Adrenal gland (tissue), 9 donors: ENCODE measurements at regions not wholly inside any gene's neighbourhood (a gene's known extent, or its start where the extent isn't known, plus 50 kb on each side); places are given as distances from the start of the nearest gene placed in this dataset.

ENCODE experiments used
- DNase-seq, 7 donors: peaks; one replicate each; pipeline ENCODE4 v3.0.0-alpha.2; 2019 to 2020
- H3K27ac ChIP-seq, 5 donors: fragments of 200-600 bp; sonication (generic) in 4 of 5; 1 replicate in 3 of 5; 2 replicates in 2 of 5; pipeline versions ENCODE4 v1.5.1 to v1.8.0; 2016 to 2020; ENCODE audit warnings: mild to moderate bottlenecking in 1 of 5
- H3K27me3 ChIP-seq: fragments of 200-600 bp; 2 replicates; pipeline ENCODE4 v1.8.0; 2021
- H3K36me3 ChIP-seq, 2 donors: fragments of 200-600 bp; replicated peaks in 1 of 2; 1 replicate in 1 of 2; 2 replicates in 1 of 2; pipeline versions ENCODE4 v1.5.1 to v1.8.0; 2018 to 2022
- H3K4me1 ChIP-seq, 2 donors: fragments of 200-600 bp; replicated peaks in 1 of 2; 1 replicate in 1 of 2; 2 replicates in 1 of 2; pipeline versions ENCODE4 v1.5.1 to v1.8.0; 2018 to 2021
- H3K4me3 ChIP-seq, 4 donors: fragments of 200-600 bp; sonication (generic) in 3 of 4; one replicate each; pipeline ENCODE4 v1.5.1; 2016 to 2018
- H3K9me3 ChIP-seq, 3 donors: fragments of 200-600 bp; sonication (generic) in 1 of 3; replicated peaks in 1 of 3; 1 replicate in 2 of 3; 2 replicates in 1 of 3; pipeline versions ENCODE4 v1.5.1 to v1.8.0; 2016 to 2021
- CTCF ChIP-seq, 6 experiments: fragments of 450-650 bp in 4 of 6; fragments of 200-600 bp in 2 of 6; sonication (generic) in 1 of 6; IDR thresholded peaks; 1 replicate in 5 of 6; 2 replicates in 1 of 6; pipeline versions ENCODE4 v1.5.1 to v1.8.0; 2016 to 2021; ENCODE audit warnings: antibody characterized with exemption in 6 of 6, mild to moderate bottlenecking in 2 of 6, moderate library complexity in 1 of 6
- POLR2A ChIP-seq, 2 donors: fragments of 450-650 bp; IDR thresholded peaks; one replicate each; pipeline ENCODE4 v1.6.1; 2017; ENCODE audit warnings: antibody characterized with exemption in 2 of 2, mild to moderate bottlenecking in 2 of 2, moderate library complexity in 1 of 2
- WGBS, 4 donors: extraction: QIAGEN DNeasy Blood & Tissue Kit in 2 of 4; methylation state at CpG; one replicate each; pipeline versions ENCODE4 v1.1.5 to v1.1.7; 2013 to 2017; 5-methylcytosine and 5-hydroxymethylcytosine counted together
- intact Hi-C, 2 donors: fragments of 100-400 bp; cut with DNase I; formaldehyde crosslinking; loops; one replicate each; pipeline versions ENCODE4 v1.14.1 to v1.15.0; 2022 to 2023
- donor health status: healthy with polysubstance abuse.
- donor health status: Bipolar disorder and iron deficiency.
- donor health status: DM: yes; HTN: yes; CAD: no.
- donor health status: DM: no; HTN: no; CAD: no.
- donor health status: DM: no; HTN: no; CAD: no.

- intact Hi-C loops: no loop called here
- no peaks in the 10 kb centered on the region for H3K27me3 ChIP-seq
- no peaks in the 10 kb centered on the region for H3K9me3 ChIP-seq
- DNase-seq: no peak
- H3K27ac ChIP-seq: no peak overlapping the region
- TF ChIP-seq POLR2A (IDR thresholded peaks at IDR 0.05): no peak
- no peak for TF ChIP-seq CTCF (IDR thresholded peaks at IDR 0.05)
- no peaks in the 10 kb centered on the region for H3K36me3 ChIP-seq
- 52 to 80% (median 77%) methylated on average over 5 of the region's 5 CpGs for WGBS, 4 donors
- no peaks in the 10 kb centered on the region for H3K4me1 ChIP-seq
- no peak overlapping the region for H3K4me3 ChIP-seq
Measured at GRCh38 chr6:1203546-1203945, 108.4 kb upstream of the FOXQ1 start.

- 64 to 70% (median 69%) methylated on average over 7 of the region's 7 CpGs for WGBS, 4 donors
- DNase-seq: no peak
- intact Hi-C loops: no loop called here
- no peaks in the 10 kb centered on the region for H3K27me3 ChIP-seq
- H3K36me3 ChIP-seq: no peaks in the 10 kb centered on the region
- no peak overlapping the region for H3K4me3 ChIP-seq
- H3K4me1 ChIP-seq: no peaks in the 10 kb centered on the region
- TF ChIP-seq CTCF (IDR thresholded peaks at IDR 0.05) (no peak), POLR2A (IDR thresholded peaks at IDR 0.05) (no peak)
- no peak overlapping the region for H3K27ac ChIP-seq
- H3K9me3 ChIP-seq: no peaks in the 10 kb centered on the region
Measured at GRCh38 chr6:1202201-1202600, 109.7 kb upstream of the FOXQ1 start.

- DNase-seq: no peak
- intact Hi-C loops: no loop called here
- Histone ChIP-seq H3K27me3 (no peaks in the 10 kb centered on the region), H3K27ac (no peak overlapping the region), H3K36me3 (no peaks in the 10 kb centered on the region), H3K9me3 (no peaks in the 10 kb centered on the region), H3K4me3 (no peak overlapping the region), H3K4me1 (no peaks in the 10 kb centered on the region)
- 81 to 83% (median 82%) methylated on average over 8 to 9 of the region's 9 CpGs for WGBS, 4 donors
- no peak for TF ChIP-seq CTCF (IDR thresholded peaks at IDR 0.05)
- TF ChIP-seq POLR2A (IDR thresholded peaks at IDR 0.05): no peak
Measured at GRCh38 chr6:1201547-1202200, 110.2 kb upstream of the FOXQ1 start.

- Histone ChIP-seq H3K36me3 (no peaks in the 10 kb centered on the region), H3K27ac (no peak overlapping the region), H3K4me3 (no peak overlapping the region), H3K27me3 (no peaks in the 10 kb centered on the region), H3K9me3 (no peaks in the 10 kb centered on the region), H3K4me1 (no peaks in the 10 kb centered on the region)
- TF ChIP-seq POLR2A (IDR thresholded peaks at IDR 0.05) (no peak), CTCF (IDR thresholded peaks at IDR 0.05) (no peak)
- no peak for DNase-seq
- intact Hi-C loops: no loop called here
- 84 to 92% (median 86%) methylated on average over 15 of the region's 15 CpGs for WGBS, 4 donors
Measured at GRCh38 chr6:1200409-1201101, 111.3 kb upstream of the FOXQ1 start.
